Breast epithelium (tissue), 3 donors: ENCODE measurements at regions not wholly inside any gene's neighbourhood (a gene's known extent, or its start where the extent isn't known, plus 50 kb on each side); places are given as distances from the start of the nearest gene placed in this dataset.

ENCODE experiments used
- POLR2AphosphoS5 ChIP-seq, 3 donors: sonication (generic); formaldehyde crosslinking; IDR thresholded peaks; one replicate each; pipeline ENCODE4 v1.6.1; 2017; ENCODE audit warnings: antibody characterized with exemption in 3 of 3
- TF ChIP-seq, protein P1 (sequence below), 3 donors: fragments of 450-650 bp; IDR thresholded peaks; one replicate each; pipeline ENCODE4 v1.5.1; 2016 to 2017; ENCODE audit warnings: antibody characterized with exemption in 3 of 3, mild to moderate bottlenecking in 3 of 3, moderate library complexity in 3 of 3

DNA sequence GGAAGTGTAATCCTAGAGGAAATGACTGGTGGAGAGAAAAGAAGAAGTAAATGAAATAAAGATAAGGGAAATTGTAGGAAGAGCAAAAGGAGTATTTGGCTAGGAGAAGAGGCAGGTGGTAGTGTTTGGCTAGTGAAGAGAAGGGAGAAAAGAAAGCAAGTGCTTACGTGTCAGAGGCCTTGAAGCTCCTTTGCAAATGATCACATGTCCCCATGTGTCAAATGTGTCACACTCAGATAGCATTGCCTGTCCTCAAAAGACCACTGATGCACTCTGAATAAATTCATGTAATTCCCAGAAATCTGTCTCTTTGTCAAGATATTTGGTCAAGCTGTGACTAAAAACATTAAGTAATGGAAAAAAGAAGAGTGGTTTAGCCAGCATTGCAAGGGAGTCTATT, 639.3 kb downstream of the TUSC7 start:
- TF ChIP-seq POLR2AphosphoS5 (IDR thresholded peaks at IDR 0.05) = no peak
- TF ChIP-seq, protein P1, sequence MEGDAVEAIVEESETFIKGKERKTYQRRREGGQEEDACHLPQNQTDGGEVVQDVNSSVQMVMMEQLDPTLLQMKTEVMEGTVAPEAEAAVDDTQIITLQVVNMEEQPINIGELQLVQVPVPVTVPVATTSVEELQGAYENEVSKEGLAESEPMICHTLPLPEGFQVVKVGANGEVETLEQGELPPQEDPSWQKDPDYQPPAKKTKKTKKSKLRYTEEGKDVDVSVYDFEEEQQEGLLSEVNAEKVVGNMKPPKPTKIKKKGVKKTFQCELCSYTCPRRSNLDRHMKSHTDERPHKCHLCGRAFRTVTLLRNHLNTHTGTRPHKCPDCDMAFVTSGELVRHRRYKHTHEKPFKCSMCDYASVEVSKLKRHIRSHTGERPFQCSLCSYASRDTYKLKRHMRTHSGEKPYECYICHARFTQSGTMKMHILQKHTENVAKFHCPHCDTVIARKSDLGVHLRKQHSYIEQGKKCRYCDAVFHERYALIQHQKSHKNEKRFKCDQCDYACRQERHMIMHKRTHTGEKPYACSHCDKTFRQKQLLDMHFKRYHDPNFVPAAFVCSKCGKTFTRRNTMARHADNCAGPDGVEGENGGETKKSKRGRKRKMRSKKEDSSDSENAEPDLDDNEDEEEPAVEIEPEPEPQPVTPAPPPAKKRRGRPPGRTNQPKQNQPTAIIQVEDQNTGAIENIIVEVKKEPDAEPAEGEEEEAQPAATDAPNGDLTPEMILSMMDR (IDR thresholded peaks at IDR 0.05) = no peak
